CD4-positive, alpha-beta T cell treated with Interleukin-1 beta for 1 hour (primary cell): ENCODE measurements at regions not wholly inside any gene's neighbourhood (a gene's known extent, or its start where the extent isn't known, plus 50 kb on each side); places are given as distances from the start of the nearest gene placed in this dataset.

Source experiments
- DNase-seq, 2 donors: peaks; one replicate each; pipeline ENCODE4 v3.0.0-alpha.2; 2020 to 2022

DNA sequence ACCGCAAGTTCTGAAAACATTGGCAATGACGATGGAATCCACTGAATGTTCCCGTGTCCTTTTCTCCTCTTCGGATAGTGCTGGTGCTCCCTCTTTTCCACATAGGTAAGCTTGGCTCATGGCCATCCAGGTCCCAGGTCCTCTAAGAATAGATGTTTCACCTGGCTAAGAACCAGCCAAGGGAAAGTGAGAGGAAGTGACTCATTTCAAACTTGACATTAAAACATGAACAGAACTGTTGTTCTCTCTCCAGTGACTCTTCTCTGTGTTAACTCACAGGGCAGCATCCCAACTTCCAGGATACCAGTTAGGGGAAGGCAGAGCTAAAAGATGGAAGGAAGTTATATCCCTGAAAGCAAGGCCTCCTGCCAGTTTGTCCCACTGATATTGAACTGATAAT is 493.8 kb upstream of the CHRM3 start:
- no peak for DNase-seq

DNA sequence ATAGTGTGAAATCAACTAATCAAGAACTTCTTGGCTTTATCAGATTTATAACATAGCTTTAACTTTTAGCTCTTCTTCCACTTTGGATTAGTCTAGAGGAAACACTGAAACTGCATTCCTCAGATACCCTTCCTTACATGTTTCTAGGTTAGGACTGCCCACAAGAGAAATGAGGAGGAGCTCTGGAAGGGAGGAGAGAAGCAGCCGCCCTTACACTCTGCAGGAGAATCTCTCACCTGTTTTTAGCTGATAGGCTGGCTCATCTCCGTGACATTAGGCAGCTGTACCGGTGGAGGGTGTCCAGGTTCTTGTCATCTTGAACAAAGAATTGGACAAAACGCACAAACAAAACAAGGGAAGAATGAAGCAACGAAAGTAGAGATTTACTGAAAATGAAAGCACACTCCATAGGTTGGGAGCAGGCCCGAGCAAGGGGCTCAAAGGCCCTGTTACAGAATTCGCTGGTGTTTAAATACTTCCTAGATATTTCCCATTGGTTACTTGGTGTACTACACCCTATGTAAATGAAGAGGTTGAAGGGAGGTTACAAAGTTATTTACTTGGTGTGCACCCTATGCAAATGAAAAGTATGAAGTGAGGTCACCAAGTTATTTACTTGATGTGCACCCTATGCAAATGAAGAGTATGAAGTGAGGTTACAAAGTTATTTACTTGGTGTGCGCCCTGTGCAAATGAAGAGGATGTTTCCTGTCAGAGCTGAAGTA is 524.9 kb upstream of the CHRM3 start:
- DNase-seq, result no peak

DNA sequence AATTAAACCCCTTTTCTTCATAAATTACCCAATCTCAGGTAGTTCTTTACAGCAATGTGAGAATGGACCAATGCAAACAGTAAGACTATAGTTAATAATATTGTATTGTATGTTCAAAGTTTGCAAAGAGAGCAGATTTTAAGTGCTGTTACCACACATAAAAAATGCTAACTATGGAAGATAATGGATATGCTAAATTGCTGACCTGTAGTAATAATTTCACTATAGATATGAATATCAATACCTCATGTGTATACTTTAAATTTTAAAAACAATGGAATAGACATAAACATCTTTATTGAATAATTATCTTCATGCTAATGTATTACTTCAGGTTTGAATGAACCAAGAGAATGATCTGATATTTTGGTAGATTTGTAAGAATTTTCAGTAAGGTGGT is 552.4 kb upstream of the CHRM3 start:
- DNase-seq, result no peak

DNA sequence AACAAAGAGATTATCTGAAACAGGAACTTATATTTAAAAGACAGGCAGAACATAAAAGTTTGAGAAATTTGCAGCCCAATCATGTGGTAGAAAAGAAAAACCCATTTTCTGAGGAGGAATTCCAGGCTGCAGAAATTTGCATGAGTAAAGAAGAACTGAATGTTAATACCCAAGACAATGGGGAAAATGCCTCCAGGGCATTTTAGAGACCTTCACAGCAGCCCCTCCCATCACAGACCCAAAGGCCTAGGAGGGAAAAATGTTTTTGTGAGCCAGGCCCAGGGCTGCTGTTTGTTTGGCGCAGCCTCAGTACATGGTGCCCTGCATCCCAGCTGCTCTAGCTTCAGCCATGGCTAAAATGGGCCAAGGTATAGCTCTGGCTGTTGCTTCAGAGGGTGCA is 554.3 kb upstream of the CHRM3 start:
- DNase-seq, result no peak

DNA sequence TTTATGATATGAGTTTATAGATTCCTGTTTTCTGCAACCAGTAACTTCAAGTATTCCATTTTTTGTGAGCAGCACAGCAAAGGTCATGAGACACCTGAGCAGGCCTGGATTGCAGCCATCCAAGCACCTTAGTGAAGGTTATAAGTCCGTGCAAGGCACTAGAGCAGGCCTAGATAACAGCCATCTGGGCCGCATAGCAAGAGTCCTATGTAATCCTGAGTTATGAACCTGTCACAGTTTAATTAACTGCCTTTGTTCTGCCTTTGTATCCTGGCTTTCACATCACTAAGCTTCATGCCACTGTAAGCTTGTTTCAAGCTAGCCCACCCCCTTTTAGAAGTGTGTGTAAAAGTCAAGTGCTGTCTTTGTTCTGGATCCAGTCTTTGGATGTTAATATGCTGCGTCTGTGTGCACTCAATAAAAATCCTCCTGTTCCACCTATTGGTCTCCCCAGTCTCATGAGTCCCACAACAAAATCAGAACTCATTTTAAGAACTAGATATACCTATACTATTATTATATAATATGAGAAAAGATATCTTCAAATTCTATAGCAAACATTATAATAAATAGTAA is 556.2 kb upstream of the CHRM3 start:
- DNase-seq, result no peak

DNA sequence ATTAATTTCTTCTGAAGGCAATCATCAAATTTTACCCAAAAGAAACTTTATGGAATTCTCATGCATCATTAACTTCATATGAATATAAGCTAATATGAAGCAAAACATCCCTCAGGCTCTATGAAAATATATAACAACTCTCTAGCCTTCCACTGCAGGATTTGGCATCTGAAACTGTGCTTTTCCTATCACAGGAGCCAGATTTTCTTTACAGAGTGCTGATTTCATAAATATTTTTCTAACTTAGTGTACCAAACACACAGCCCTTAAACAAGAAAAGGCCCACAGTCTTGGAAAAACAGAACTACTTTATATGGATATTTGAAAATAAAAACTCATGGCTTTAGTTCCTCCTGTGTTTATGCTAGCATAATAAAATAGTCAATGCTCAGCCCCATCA is 559.5 kb upstream of the CHRM3 start:
- no peak for DNase-seq

DNA sequence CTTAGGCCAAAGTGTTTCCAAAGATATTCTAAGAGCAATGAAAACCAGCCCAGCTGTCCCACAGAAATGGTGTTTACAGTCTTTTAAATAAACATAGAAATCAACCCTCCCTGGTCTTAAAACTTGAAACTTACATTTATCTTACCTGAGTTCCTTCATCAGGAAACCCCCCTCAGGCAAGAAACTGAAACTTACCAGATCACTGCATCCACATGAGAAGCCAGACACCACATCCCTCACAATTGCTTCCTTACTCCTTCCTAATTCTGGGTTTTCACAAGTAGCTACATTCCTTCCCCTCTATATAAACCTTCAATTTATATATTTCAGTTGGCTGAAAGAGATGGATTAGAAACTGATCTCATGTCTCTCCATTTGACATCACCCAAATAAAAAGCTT is 563.0 kb upstream of the CHRM3 start:
- DNase-seq, result no peak

DNA sequence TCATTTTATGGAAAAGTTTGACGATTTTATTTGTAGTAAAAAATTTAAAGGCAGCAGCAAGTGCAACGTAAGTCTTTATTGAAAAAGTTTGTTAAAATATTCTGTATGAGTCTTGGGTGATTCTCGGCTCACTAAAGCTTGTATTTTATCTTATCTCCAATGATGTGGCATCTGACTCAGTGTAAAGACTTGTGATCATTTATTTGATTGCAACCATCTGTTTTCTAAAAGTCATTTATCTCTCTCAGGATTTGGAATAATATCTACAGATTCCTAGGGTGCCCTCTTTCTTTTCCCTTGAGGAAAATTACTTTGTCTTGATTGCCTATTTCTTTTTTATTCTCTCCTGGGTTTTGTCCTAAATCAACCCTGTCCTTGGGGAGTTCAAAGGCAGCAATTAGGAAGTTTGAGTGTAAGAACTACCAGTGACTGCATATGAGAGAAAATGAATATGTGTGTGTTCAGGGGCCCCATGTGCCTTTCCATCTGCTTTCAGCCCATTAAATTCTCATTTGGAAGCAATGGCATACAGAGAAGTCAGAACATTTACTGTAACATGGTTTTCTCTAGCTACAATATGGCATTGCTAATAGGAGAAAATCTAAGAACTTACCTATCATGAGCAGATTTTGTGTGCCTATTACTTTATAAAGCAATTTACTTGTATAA is 575.0 kb upstream of the CHRM3 start:
- no peak for DNase-seq

DNA sequence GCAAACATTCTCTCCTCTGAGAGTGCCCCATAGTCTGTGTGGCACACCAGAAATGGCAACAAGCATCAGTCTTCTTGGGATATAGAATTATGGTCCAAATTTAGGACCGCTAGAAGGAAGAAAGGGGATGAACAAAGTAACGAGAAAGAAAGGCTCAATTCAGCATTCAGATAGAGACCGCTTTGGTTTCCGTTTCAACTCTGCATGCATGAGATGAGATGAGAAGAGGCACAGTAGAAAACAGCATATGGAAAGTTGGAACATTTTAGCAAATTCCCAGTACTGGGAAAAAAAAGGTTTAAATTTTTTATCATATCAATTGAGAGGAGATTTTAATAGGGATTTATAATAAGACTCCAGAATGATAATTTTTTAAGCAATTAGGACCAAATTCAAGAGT is 595.5 kb upstream of the CHRM3 start:
- DNase-seq, result no peak

DNA sequence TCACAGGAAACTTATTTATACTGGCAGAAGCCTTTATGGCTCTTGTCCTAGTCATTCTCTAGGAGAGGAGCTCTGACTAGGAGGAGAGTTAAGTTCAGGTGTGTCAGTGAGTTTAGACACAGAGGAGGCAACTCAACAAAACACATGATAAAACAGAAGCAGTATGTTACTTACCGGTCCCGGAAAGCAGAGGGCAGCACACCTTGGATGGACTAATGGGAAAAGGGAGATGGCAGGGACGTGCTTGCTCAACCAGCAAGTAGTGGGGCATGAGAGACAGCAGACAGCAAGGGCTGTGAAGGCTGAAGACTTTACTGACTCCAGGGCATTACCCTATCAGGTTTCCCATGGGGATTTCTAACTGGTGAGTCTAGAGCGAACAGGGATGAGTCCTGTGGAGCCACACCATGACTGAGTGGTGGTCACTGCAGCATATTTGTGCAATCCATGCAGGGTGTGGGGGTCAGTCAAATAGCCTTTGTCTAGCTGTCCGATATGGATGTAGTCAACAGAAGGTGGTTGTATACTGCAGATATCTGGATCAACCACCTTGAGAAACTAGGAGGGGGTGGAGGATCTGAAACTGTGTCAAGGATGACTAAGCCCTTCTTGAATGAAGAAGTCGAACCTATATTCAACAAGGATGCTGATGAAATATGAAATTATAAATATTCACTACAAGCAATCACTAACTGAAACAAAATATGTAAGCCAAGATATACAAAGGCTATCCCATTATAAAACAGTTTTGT is 596.3 kb upstream of the CHRM3 start:
- no peak for DNase-seq

DNA sequence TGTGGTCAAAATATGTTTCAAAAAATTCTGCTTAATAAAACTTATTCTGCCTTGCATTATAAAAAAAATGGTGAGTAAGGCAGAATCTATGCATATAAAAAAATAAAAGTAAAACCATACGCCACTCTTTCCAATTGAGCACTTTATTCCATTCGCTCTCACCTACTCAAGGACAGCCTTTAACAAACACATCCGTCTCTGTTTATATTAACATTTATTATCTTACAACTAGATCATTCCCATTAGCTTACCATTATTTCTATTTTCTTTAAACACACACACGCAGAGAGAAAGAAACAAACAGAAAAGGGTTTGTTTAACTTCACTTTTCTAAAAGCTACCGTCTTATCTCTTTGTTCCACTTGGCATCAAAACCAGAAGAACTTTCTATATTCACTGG is 598.9 kb upstream of the CHRM3 start:
- DNase-seq, result no peak

DNA sequence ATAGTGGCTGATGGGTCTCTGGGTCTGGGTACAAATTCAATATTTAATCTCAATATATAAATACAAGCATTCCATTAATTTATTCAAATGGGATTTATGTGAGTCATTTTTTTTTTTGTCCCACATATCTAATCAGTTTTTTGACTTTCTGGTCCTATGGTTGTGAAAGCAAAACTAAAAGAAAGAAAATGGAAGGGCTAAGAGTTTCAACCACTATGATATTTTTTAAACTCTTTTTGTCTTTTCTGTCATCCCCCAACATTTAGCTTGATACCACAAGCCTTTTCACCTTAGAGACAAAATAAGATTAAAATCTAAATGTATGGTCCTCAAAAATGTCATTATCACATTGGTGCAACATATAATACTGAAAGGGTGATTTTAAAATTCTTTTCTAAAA is 602.7 kb upstream of the CHRM3 start:
- no peak for DNase-seq

DNA sequence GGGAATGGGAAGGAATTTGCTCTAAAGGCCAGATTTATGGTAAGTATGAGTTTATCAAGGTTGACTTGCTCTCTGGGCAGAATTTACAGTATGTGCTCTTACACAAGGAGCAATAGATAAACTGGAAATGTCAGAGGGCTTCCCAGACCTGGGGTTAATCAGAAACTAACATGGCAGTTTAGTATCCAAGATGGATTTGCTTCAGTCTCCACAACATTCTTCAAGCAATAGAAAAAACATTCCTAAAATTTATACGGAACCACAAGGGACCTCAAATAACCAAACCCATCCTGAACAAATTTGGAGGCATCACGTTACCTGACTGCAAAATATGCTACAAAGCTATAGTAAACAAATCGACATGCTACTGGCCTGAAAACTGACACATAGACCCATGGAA is 606.7 kb upstream of the CHRM3 start:
- no peak for DNase-seq

DNA sequence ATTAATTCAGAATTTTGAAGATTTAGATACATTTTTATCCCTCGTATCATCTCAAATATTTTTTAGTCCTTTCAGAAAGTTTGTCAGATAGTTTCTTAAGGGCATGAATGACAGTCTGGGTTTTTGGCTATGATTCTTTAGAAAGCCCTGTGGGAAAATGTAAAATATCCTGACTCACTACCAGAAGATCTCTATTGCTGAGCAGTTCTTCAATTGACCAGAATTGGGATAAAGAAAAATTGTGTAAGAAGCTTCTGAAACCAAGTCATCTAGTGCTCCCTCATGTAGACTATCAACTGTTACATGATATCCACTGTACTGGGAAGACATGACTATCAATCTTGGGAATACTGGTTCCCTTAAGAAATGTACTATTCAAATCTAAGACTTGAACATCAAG is 608.3 kb upstream of the CHRM3 start:
- DNase-seq, result no peak

DNA sequence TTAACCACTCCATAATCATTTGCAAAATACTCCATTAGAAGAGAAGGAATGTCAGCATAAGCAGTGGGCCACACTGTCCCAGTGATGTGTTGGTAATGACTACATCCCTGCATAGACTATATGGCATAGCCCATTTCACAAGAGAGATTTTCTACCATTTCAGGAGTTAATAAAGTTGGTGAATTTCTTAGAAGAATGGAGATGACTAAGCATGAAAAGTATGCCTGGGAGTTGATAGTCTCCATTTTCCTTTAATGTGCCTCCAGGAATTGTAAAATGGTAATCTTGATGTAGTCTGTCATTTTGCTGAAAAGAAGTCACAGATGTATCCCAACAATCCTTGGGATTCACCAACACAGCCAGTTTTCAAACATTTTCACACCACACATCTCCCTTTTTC is 608.8 kb upstream of the CHRM3 start:
- DNase-seq, result no peak

DNA sequence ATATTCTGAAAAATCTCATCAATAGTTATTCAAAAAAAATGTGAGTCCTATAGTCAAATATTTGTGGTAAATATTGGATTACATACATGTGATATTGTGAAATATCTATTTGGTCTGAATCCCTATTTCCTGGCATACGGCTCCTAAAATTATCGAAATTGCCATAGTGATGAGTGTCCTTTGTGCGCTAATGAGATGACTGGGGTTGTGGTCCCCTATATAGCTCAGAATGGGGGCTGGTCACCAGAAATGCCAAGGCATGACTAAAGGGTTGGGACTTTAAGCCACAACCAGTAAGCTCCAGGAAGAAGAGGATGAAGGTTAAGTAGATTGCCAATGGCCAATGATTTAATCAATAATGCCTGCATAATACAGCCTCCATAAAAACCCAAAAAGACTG is 610.2 kb upstream of the CHRM3 start:
- DNase-seq, result no peak

DNA sequence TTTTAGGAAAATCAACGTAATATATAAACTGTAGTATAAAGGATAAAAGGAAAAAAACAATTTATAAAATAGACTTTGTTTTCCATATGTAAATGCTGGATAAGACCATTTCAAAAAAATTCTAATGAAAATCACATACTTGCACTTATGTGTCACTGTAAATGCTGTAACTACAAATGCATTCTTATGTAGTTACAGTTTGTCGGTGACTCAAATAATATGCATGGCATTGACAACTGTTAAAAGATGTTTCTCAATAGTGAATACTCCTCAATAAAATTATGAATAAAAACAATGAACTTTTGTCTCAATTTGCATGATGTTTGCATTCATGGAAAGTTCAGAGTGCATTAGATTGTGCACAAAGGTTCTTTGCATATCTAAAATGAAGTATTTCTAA is 614.0 kb upstream of the CHRM3 start:
- no peak for DNase-seq

DNA sequence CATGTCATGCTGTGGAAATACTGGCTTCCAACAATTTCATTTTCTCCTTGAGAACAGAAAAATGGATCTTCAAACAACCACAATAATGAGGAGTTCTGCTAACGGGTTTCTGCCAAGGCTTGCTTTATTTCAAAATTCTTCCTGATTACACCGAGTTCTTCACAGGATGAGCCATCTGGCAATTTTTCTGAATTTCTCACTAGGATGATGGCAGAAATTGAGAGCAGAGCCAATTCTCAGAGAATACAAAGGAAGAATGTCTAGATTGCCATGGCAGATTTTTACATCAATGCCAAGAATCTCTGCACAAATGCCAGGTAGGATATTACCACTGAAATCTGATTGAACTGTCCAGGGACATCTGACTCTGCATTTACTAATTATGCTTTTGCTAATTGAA is 619.0 kb upstream of the CHRM3 start:
- no peak for DNase-seq

DNA sequence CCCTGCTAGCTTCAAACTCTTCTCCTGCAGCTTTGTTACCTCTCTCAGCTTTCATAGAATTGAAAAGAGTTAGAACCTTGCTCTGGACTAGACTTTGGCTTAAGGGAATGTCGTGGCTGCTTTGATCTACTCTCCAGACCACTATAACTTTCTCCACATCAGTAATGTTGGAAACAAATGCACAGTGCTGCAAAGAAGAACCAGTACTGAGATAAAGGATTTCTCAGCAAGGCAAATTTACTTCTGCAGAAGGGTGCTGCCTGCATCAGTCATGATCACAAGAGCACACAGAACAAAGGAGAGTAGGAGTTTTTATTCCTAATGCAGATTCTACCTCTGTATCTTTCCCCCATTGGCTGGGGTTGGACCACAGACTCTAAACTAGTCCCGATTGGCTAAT is 621.6 kb upstream of the CHRM3 start:
- DNase-seq, result no peak

DNA sequence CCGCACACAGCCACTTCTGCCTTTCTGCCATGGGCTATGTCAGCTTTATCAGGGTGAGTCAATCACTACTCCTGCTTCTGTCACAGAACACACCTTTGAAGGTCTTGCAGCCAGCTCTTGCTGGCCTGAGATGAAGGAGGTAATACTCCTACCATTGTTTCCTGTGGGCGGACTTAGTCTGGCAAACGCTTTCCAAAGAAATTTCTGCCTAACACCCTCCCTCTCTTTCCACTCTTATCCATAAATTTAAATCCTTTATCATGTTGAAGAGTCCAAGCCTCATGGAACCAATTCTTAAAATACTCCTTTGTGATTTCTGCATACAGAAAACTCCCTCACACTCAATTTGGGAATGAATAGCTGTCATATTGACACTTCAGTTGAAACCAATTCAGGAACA is 633.1 kb upstream of the CHRM3 start:
- DNase-seq, result no peak

DNA sequence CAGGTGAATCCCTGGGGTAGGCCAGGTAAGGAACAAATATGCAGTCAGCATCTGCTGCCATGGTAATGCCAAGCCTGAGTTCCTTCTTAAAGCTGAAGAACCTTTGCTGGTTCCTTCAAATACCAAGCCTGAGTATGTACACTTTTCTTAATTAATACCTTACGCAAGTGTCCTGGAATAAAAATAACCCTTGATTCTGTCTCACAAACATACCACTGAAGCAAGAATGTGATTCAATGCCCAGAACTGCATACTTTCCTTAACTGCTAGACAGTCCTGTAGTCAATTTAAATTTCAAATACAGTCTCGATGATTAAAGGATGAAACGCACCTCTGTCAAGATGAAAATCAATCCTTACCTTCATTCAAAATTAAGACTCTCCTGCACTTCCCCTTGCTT is 634.0 kb upstream of the CHRM3 start:
- DNase-seq, result no peak

DNA sequence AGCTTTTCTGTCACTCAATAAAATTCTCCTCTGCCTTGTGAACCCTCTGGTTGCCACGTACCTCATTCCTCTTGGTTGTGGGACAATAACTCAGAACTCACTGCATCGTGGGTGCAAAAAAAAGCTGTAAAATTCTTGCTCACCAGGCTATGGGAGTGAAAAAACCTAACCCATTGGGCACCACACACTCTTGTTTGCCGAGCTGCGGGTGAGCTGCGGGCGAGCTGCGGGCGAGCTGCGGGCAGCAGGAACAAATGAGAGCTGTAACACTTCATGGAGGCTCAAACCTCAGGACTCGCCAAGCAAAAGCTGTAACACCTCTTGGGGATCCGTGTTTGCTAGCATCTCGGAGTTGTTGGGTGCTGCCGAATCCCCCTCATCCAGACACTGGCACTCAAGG is 641.3 kb upstream of the CHRM3 start:
- DNase-seq, result no peak

DNA sequence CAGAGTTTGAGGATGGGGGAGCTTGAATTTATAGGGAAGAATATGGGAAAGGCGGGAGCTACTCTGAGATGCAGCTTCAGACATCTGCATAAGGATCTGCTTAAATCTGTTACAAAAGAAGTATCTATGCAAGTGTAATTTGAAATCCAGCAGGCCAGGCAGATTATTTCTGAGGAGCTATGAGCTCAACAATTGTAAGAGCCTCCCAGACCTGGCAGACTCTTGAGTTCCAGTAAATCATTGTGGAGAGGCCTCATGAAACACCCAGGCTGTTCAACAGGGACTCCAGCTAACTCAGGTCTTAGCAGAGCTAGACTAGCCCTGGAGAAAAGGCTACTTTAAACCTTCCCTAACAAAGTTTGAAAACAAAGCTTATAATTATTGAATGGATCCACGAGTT is 647.5 kb upstream of the CHRM3 start:
- no peak for DNase-seq

DNA sequence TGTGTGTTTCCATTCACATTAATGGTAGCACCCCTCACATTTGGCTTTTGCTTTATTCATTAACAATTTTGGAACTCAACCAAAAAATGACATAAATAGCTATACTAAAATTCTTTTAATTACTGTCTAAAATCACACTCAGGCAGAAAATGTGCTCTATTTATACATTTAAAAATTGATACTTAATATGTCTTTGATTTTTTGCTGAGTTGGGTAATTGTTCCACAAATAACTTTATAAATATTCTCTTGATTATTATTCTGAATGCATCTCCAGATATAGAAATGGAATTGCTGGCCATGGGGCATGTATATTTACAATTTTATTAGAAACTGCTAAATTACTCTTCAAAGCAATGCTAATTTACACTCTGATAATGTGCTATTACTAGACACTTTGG is 658.7 kb upstream of the CHRM3 start:
- no peak for DNase-seq
